Activated T-cell treated with anti-CD3 and anti-CD28 coated beads, Interleukin-2, amount 50 U/mL, for 4 hours (primary cell): ENCODE measurements at regions not wholly inside any gene's neighbourhood (a gene's known extent, or its start where the extent isn't known, plus 50 kb on each side); places are given as distances from the start of the nearest gene placed in this dataset.

ENCODE experiments used
- ATAC-seq, 2 donors: fragments of 200-7000 bp; cut with Tn5 transposase; one replicate each; pipeline ENCODE4 v1.10.0; 2021
- DNase-seq: peaks from one replicate; pipeline ENCODE4 v3.0.0-alpha.2; 2020
- H3K27me3 Mint-ChIP-seq: one replicate; pipeline ENCODE4 v1.8.0; 2021; ENCODE audit warnings: low read depth, mixed read lengths
- H3K36me3 Mint-ChIP-seq: one replicate; pipeline ENCODE4 v1.8.0; 2022; ENCODE audit warnings: mixed read lengths; ENCODE audit not compliant: insufficient read depth
- H3K4me1 Mint-ChIP-seq: one replicate; pipeline ENCODE4 v1.8.0; 2021; ENCODE audit warnings: low read depth, mixed read lengths
- H3K4me3 Mint-ChIP-seq: one replicate; pipeline ENCODE4 v1.8.0; 2021; ENCODE audit warnings: mild to moderate bottlenecking, moderate library complexity, mixed read lengths
- H3K9me3 Mint-ChIP-seq: one replicate; pipeline ENCODE4 v1.8.0; 2021; ENCODE audit warnings: mixed read lengths

GRCh38 chr7:156067156-156067555, 254.9 kb upstream of the SHH start:
- Mint-ChIP-seq H3K9me3 (no peaks in the 10 kb centered on the region), H3K4me3 (no peak overlapping the region), H3K4me1 (no peaks in the 10 kb centered on the region), H3K36me3 (no peaks in the 10 kb centered on the region), H3K27me3 (peaks cover 2% of the 10 kb centered on the region)
- ATAC-seq = no peak
- no peak for DNase-seq

- Mint-ChIP-seq H3K9me3 (peaks cover 6% of the 10 kb centered on the region), H3K4me1 (no peaks in the 10 kb centered on the region), H3K36me3 (no peaks in the 10 kb centered on the region), H3K4me3 (no peak overlapping the region), H3K27me3 (peaks cover 2% of the 10 kb centered on the region)
- DNase-seq = no peak
- no peak for ATAC-seq
Measured at GRCh38 chr7:156065400-156065799, 253.1 kb upstream of the SHH start.

- H3K36me3 Mint-ChIP-seq = no peaks in the 10 kb centered on the region
- no peak overlapping the region for H3K4me3 Mint-ChIP-seq
- no peaks in the 10 kb centered on the region for H3K4me1 Mint-ChIP-seq
- no peaks in the 10 kb centered on the region for H3K27me3 Mint-ChIP-seq
- DNase-seq = no peak
- H3K9me3 Mint-ChIP-seq = peaks cover 6% of the 10 kb centered on the region
- ATAC-seq = no peak
Measured at GRCh38 chr7:156064971-156065386, 252.7 kb upstream of the SHH start.

- no peaks in the 10 kb centered on the region for H3K27me3 Mint-ChIP-seq
- no peak for DNase-seq
- ATAC-seq = no peak
- no peaks in the 10 kb centered on the region for H3K4me1 Mint-ChIP-seq
- H3K36me3 Mint-ChIP-seq = no peaks in the 10 kb centered on the region
- no peak overlapping the region for H3K4me3 Mint-ChIP-seq
- peaks cover 6% of the 10 kb centered on the region for H3K9me3 Mint-ChIP-seq
Measured at GRCh38 chr7:156063241-156063810, 251.1 kb upstream of the SHH start.

- ATAC-seq (no peak), DNase-seq (no peak)
- H3K9me3 Mint-ChIP-seq = peaks cover 6% of the 10 kb centered on the region
- no peaks in the 10 kb centered on the region for H3K4me1 Mint-ChIP-seq
- no peaks in the 10 kb centered on the region for H3K36me3 Mint-ChIP-seq
- H3K4me3 Mint-ChIP-seq = no peak overlapping the region
- no peaks in the 10 kb centered on the region for H3K27me3 Mint-ChIP-seq
Measured at GRCh38 chr7:156062286-156062685, 250.0 kb upstream of the SHH start.

GRCh38 chr7:156061689-156062255, 249.5 kb upstream of the SHH start:
- DNase-seq (no peak), ATAC-seq (no peak)
- H3K4me1 Mint-ChIP-seq = no peaks in the 10 kb centered on the region
- H3K36me3 Mint-ChIP-seq = no peaks in the 10 kb centered on the region
- H3K4me3 Mint-ChIP-seq = no peak overlapping the region
- no peaks in the 10 kb centered on the region for H3K27me3 Mint-ChIP-seq
- peaks cover 6% of the 10 kb centered on the region for H3K9me3 Mint-ChIP-seq

- no peak overlapping the region for H3K4me3 Mint-ChIP-seq
- H3K4me1 Mint-ChIP-seq = no peaks in the 10 kb centered on the region
- DNase-seq (no peak), ATAC-seq (no peak)
- no peaks in the 10 kb centered on the region for H3K27me3 Mint-ChIP-seq
- H3K36me3 Mint-ChIP-seq = no peaks in the 10 kb centered on the region
- peaks cover 6% of the 10 kb centered on the region for H3K9me3 Mint-ChIP-seq
Measured at GRCh38 chr7:156060925-156061324, 248.7 kb upstream of the SHH start.

- no peaks in the 10 kb centered on the region for H3K4me1 Mint-ChIP-seq
- H3K27me3 Mint-ChIP-seq = no peaks in the 10 kb centered on the region
- DNase-seq (no peak), ATAC-seq (no peak)
- H3K36me3 Mint-ChIP-seq = no peaks in the 10 kb centered on the region
- H3K9me3 Mint-ChIP-seq = peaks cover 6% of the 10 kb centered on the region
- H3K4me3 Mint-ChIP-seq = no peak overlapping the region
Measured at GRCh38 chr7:156059369-156059768, 247.1 kb upstream of the SHH start.

GRCh38 chr7:156058248-156058647, 246.0 kb upstream of the SHH start:
- Mint-ChIP-seq H3K4me3 (no peak overlapping the region), H3K9me3 (peaks cover 6% of the 10 kb centered on the region), H3K36me3 (no peaks in the 10 kb centered on the region), H3K4me1 (no peaks in the 10 kb centered on the region), H3K27me3 (no peaks in the 10 kb centered on the region)
- no peak for DNase-seq
- no peak for ATAC-seq

- Mint-ChIP-seq H3K4me3 (no peak overlapping the region), H3K9me3 (peaks cover 6% of the 10 kb centered on the region), H3K4me1 (no peaks in the 10 kb centered on the region), H3K36me3 (no peaks in the 10 kb centered on the region), H3K27me3 (no peaks in the 10 kb centered on the region)
- no peak for ATAC-seq
- no peak for DNase-seq
Measured at GRCh38 chr7:156056534-156056933, 244.3 kb upstream of the SHH start.

- no peaks in the 10 kb centered on the region for H3K36me3 Mint-ChIP-seq
- no peak for DNase-seq
- no peak overlapping the region for H3K4me3 Mint-ChIP-seq
- no peaks in the 10 kb centered on the region for H3K27me3 Mint-ChIP-seq
- ATAC-seq = no peak
- no peaks in the 10 kb centered on the region for H3K4me1 Mint-ChIP-seq
- H3K9me3 Mint-ChIP-seq = no peaks in the 10 kb centered on the region
Measured at GRCh38 chr7:156055206-156055822, 243.1 kb upstream of the SHH start.

GRCh38 chr7:156051884-156052283, 239.6 kb upstream of the SHH start:
- H3K36me3 Mint-ChIP-seq = no peaks in the 10 kb centered on the region
- no peak overlapping the region for H3K4me3 Mint-ChIP-seq
- ATAC-seq (no peak), DNase-seq (no peak)
- no peaks in the 10 kb centered on the region for H3K9me3 Mint-ChIP-seq
- H3K27me3 Mint-ChIP-seq = no peaks in the 10 kb centered on the region
- H3K4me1 Mint-ChIP-seq = no peaks in the 10 kb centered on the region

GRCh38 chr7:156050636-156051569, 238.6 kb upstream of the SHH start:
- H3K4me3 Mint-ChIP-seq = no peak overlapping the region
- no peaks in the 10 kb centered on the region for H3K4me1 Mint-ChIP-seq
- no peak for ATAC-seq
- DNase-seq = no peak
- no peaks in the 10 kb centered on the region for H3K9me3 Mint-ChIP-seq
- no peaks in the 10 kb centered on the region for H3K27me3 Mint-ChIP-seq
- no peaks in the 10 kb centered on the region for H3K36me3 Mint-ChIP-seq

- Mint-ChIP-seq H3K4me3 (no peak overlapping the region), H3K27me3 (no peaks in the 10 kb centered on the region), H3K36me3 (no peaks in the 10 kb centered on the region), H3K4me1 (no peaks in the 10 kb centered on the region), H3K9me3 (no peaks in the 10 kb centered on the region)
- no peak for DNase-seq
- ATAC-seq = no peak
Measured at GRCh38 chr7:156049366-156049765, 237.1 kb upstream of the SHH start.
